Lower leg skin (tissue), 4 donors: ENCODE measurements at regions not wholly inside any gene's neighbourhood (a gene's known extent, or its start where the extent isn't known, plus 50 kb on each side); places are given as distances from the start of the nearest gene placed in this dataset.

ENCODE experiments used
- DNase-seq, 2 donors: peaks; one replicate each; pipeline ENCODE4 v3.0.0-alpha.2; 2019; ENCODE audit warnings: low spot score in 2 of 2
- H3K4me3 ChIP-seq: fragments of 200-600 bp; sonication (generic); 2 replicates; pipeline ENCODE4 v1.5.1; 2017; ENCODE audit warnings: mild to moderate bottlenecking, low read depth; ENCODE audit not compliant: poor library complexity, severe bottlenecking
- CTCF ChIP-seq, 3 donors: fragments of 450-650 bp; IDR thresholded peaks; one replicate each; pipeline ENCODE4 v1.5.1; 2016; ENCODE audit warnings: antibody characterized with exemption in 3 of 3, mild to moderate bottlenecking in 3 of 3, moderate library complexity in 2 of 3
- POLR2A ChIP-seq, 2 donors: fragments of 450-650 bp; IDR thresholded peaks; one replicate each; pipeline ENCODE4 v1.6.1; 2016 to 2017; ENCODE audit warnings: antibody characterized with exemption in 2 of 2, mild to moderate bottlenecking in 1 of 2, moderate library complexity in 1 of 2
- WGBS, 2 donors: methylation state at CpG; one replicate each; pipeline ENCODE4 v1.1.5; 2018; 5-methylcytosine and 5-hydroxymethylcytosine counted together
- intact Hi-C: fragments of 100-400 bp; cut with DNase I; formaldehyde crosslinking; loops from one replicate; pipeline ENCODE4 v1.15.0; 2023; ENCODE audit warnings: low total_unique reads

- no peak overlapping the region for H3K4me3 ChIP-seq
- intact Hi-C loops, result no loop called here
- 92 to 93% methylated on average over 3 of the region's 3 CpGs for WGBS, 2 donors
- no peak for TF ChIP-seq CTCF (IDR thresholded peaks at IDR 0.05)
- no peak for TF ChIP-seq POLR2A (IDR thresholded peaks at IDR 0.05)
- DNase-seq, result no peak
These were observed 292.4 kb downstream of the SP3 start for GRCh38 chr2:173672573-173673340.

GRCh38 chr2:173673640-173674039, 291.5 kb downstream of the SP3 start:
- intact Hi-C loops, result no loop called here
- WGBS, 2 donors, result 55 to 56% methylated on average over 1 of the region's 1 CpG
- no peak overlapping the region for H3K4me3 ChIP-seq
- TF ChIP-seq POLR2A (IDR thresholded peaks at IDR 0.05), result no peak
- TF ChIP-seq CTCF (IDR thresholded peaks at IDR 0.05), result no peak
- no peak for DNase-seq

- TF ChIP-seq POLR2A (IDR thresholded peaks at IDR 0.05) (no peak), CTCF (IDR thresholded peaks at IDR 0.05) (no peak)
- intact Hi-C loops, result no loop called here
These were observed 288.5 kb downstream of the SP3 start for GRCh38 chr2:173676647-173677046.

GRCh38 chr2:173678186-173678585, 287.0 kb downstream of the SP3 start:
- no peak overlapping the region for H3K4me3 ChIP-seq
- TF ChIP-seq POLR2A (IDR thresholded peaks at IDR 0.05), result no peak
- no peak for DNase-seq
- WGBS, 2 donors, result 76 to 79% methylated on average over 1 of the region's 1 CpG
- intact Hi-C loops, result no loop called here

More at GRCh38 chr2:173676647-173677046, 288.5 kb downstream of the SP3 start:
- DNase-seq, result no peak
- no peak overlapping the region for H3K4me3 ChIP-seq
- 55 to 61% methylated on average over 1 of the region's 1 CpG for WGBS, 2 donors

GRCh38 chr2:173680574-173680973, 284.6 kb downstream of the SP3 start:
- intact Hi-C loops, result no loop called here
- no peak for DNase-seq
- 60 to 69% methylated on average over 3 of the region's 3 CpGs for WGBS, 2 donors

More at GRCh38 chr2:173680574-173680973, 284.6 kb downstream of the SP3 start:
- no peak overlapping the region for H3K4me3 ChIP-seq
- TF ChIP-seq CTCF (IDR thresholded peaks at IDR 0.05), result no peak
- no peak for TF ChIP-seq POLR2A (IDR thresholded peaks at IDR 0.05)
